ENCODE measurements at regions not wholly inside any gene's neighbourhood (a gene's known extent, or its start where the extent isn't known, plus 50 kb on each side); places are given as distances from the start of the nearest gene placed in this dataset.

DNA sequence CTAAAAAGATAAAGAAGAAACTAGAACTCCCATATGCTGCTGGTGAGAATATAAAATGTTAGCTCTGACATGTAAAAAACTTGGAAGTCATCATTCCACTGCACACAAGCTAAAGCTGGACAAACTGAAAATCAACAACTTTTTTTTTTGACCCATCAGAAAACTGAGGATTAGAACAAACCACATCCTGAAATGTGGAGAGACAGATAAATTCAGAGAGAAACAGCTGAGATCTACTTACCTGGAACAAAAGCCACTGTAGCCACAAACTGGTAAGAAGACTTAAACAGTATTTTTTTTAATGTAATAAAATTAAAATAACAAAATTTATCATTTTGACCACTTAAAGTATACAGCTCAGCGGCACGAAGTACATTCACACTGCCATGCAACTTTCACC, 408.5 kb upstream of the RGS17 start:
- intact Hi-C loops (cut with DNase I), result no loop called here
- TF ChIP-seq CTCF (IDR thresholded peaks at IDR 0.05), result no peak
- Histone ChIP-seq H3K36me3 (no peaks in the 10 kb centered on the region), H3K27ac (no peak overlapping the region), H3K9me3 (peaks cover 12% of the 10 kb centered on the region), H3K4me1 (no peaks in the 10 kb centered on the region), H3K27me3 (ENCODE audit: low read depth) (no peaks in the 10 kb centered on the region), H3K4me3 (no peak overlapping the region)
- no peak for ATAC-seq
- DNase-seq, result no peak

GRCh38 chr6:153538491-153538890, 407.4 kb upstream of the RGS17 start:
- no peak overlapping the region for H3K4me3 ChIP-seq
- TF ChIP-seq CTCF (IDR thresholded peaks at IDR 0.05), result no peak
- H3K27ac ChIP-seq, result no peak overlapping the region
- peaks cover 10% of the 10 kb centered on the region for H3K9me3 ChIP-seq
- DNase-seq (no peak), ATAC-seq (no peak)
- no peaks in the 10 kb centered on the region for H3K4me1 ChIP-seq
- no peaks in the 10 kb centered on the region for H3K27me3 ChIP-seq (ENCODE audit: low read depth)
- intact Hi-C loops (cut with DNase I), result no loop called here
- no peaks in the 10 kb centered on the region for H3K36me3 ChIP-seq

DNA sequence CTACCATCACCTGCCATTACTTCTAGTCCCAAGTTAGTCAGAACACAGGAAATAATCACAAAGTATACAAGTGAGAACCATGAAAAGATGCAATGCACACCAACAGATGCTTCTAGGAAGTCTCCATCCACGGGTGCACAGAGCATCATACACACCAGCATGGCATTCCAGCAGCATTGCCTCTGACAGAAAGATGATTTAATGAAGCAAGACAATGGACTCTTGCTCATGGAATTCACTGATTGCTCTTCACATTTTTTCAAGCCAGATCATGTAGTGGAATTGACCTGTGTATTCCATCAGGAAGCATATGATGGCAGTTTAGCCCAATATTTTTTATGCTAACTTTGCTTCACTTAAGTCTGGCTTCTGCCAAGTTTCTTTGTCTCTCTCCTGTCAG, 406.3 kb upstream of the RGS17 start:
- TF ChIP-seq CTCF (IDR thresholded peaks at IDR 0.05), result no peak
- DNase-seq (no peak), ATAC-seq (no peak)
- Histone ChIP-seq H3K9me3 (no peaks in the 10 kb centered on the region), H3K4me3 (no peak overlapping the region), H3K27me3 (ENCODE audit: low read depth) (no peaks in the 10 kb centered on the region), H3K36me3 (no peaks in the 10 kb centered on the region), H3K4me1 (no peaks in the 10 kb centered on the region), H3K27ac (no peak overlapping the region)
- intact Hi-C loops (cut with DNase I), result no loop called here

- DNase-seq, result no peak
- intact Hi-C loops (cut with DNase I), result no loop called here
- H3K36me3 ChIP-seq, result no peaks in the 10 kb centered on the region
- H3K9me3 ChIP-seq, result no peaks in the 10 kb centered on the region
- H3K27ac ChIP-seq, result no peak overlapping the region
- no peaks in the 10 kb centered on the region for H3K27me3 ChIP-seq (ENCODE audit: low read depth)
- H3K4me1 ChIP-seq, result no peaks in the 10 kb centered on the region
- no peak for TF ChIP-seq CTCF (IDR thresholded peaks at IDR 0.05)
- H3K4me3 ChIP-seq, result no peak overlapping the region
- no peak for ATAC-seq
Observed at GRCh38 chr6:153526479-153526878, 395.4 kb upstream of the RGS17 start.

DNA sequence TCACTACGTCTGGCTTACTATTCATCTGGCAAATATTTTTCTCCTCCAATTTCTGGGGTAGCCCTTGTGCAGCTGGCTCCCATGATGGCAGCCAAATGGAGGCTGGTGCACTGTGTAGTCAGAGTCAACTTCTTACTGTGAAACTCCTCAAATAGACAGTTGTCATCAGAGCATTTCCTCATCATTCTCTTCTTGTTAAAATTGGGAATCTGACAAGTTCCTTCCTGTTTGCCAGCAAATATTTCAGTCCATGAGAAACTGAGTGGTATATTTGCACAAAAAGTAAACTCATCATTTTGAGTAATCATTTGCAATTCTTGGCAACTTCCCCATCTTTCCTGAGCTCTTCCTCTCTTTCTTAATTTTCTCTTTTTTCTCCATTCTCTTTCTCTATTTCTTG, 394.9 kb upstream of the RGS17 start:
- Histone ChIP-seq H3K4me1 (no peaks in the 10 kb centered on the region), H3K4me3 (no peak overlapping the region), H3K27me3 (ENCODE audit: low read depth) (no peaks in the 10 kb centered on the region), H3K36me3 (no peaks in the 10 kb centered on the region), H3K27ac (no peak overlapping the region), H3K9me3 (no peaks in the 10 kb centered on the region)
- intact Hi-C loops (cut with DNase I), result no loop called here
- DNase-seq (no peak), ATAC-seq (no peak)
- TF ChIP-seq CTCF (IDR thresholded peaks at IDR 0.05), result no peak

- Histone ChIP-seq H3K27me3 (ENCODE audit: low read depth) (no peaks in the 10 kb centered on the region), H3K4me3 (no peak overlapping the region), H3K4me1 (no peaks in the 10 kb centered on the region), H3K27ac (no peak overlapping the region), H3K36me3 (no peaks in the 10 kb centered on the region), H3K9me3 (no peaks in the 10 kb centered on the region)
- ATAC-seq, result no peak
- no peak for TF ChIP-seq CTCF (IDR thresholded peaks at IDR 0.05)
- intact Hi-C loops (cut with DNase I), result no loop called here
- no peak for DNase-seq
Observed at GRCh38 chr6:153523390-153523789, 392.3 kb upstream of the RGS17 start.
